GM12878 (cell line): ENCODE measurements at regions not wholly inside any gene's neighbourhood (a gene's known extent, or its start where the extent isn't known, plus 50 kb on each side); places are given as distances from the start of the nearest gene placed in this dataset.

Experiments
- ATAC-seq: fragments of 200-7000 bp; cut with Tn5 transposase; 3 replicates; pipeline ENCODE4 v1.9.1; 2020; ENCODE audit warnings: mild to moderate bottlenecking, moderate library complexity
- BruUV-seq: library from RNA; stranded (reverse); fragments of 400-500 nt; replicated peaks from 2 replicates; lab custom pipeline; 2021; lab: Mats Ljungman, UMichigan
- CTCF ChIA-PET: fragments of 300-600 bp; sonication (Branson Sonifier 250); formaldehyde crosslinking; extraction: SDS; loops from one replicate; lab custom pipeline; 2021; ENCODE audit warnings: inconsistent platforms; lab: Yijun Ruan, JAX
- POLR2A ChIA-PET: fragments of 350-600 bp; formaldehyde crosslinking; extraction: SDS; loops from one replicate; lab custom pipeline; 2021; ENCODE audit warnings: inconsistent platforms; lab: Charles Lee
- RAD21 ChIA-PET: fragments of 300-600 bp; sonication (Branson Sonifier 250); formaldehyde crosslinking; loops from one replicate; lab custom pipeline; 2023; ENCODE audit warnings: antibody characterized with exemption; ENCODE audit not compliant: unreplicated experiment; lab: Charles Lee
- SMC1A ChIA-PET: fragments of 300-600 bp; sonication (Branson Sonifier 250); formaldehyde crosslinking; loops from one replicate; lab custom pipeline; 2023; ENCODE audit not compliant: unreplicated experiment, uncharacterized antibody; lab: Charles Lee
- DNase-seq: peaks from one replicate; pipeline ENCODE4 v3.0.0-alpha.2; 2011; ENCODE audit warnings: low read depth, low spot score
- FAIRE-seq: peaks from 3 replicates; lab custom pipeline; 2011; peaks lifted over from hg19 to GRCh38; lab: Jason Lieb, UNC
- H2AFZ ChIP-seq: 2 replicates; pipeline ENCODE4 v1.6.0; 2011; ENCODE audit warnings: low read depth, low read length, control low read depth; ENCODE audit not compliant: control insufficient read depth
- H3K27ac ChIP-seq: 2 replicates; pipeline ENCODE4 v1.5.1; 2011; ENCODE audit warnings: control low read depth; ENCODE audit not compliant: control insufficient read depth, insufficient read depth
- H3K27me3 ChIP-seq, 2 experiments: replicated peaks in 1 of 2; 2 replicates each; pipeline versions ENCODE4 v1.6.0 to v1.6.1; 2011; ENCODE audit warnings: low read length in 1 of 2; ENCODE audit not compliant: control insufficient read depth in 2 of 2, insufficient read depth in 2 of 2
- H3K36me3 ChIP-seq, 2 experiments: 2 replicates each; pipeline ENCODE4 v1.5.1; 2011; ENCODE audit warnings: low read length in 1 of 2; ENCODE audit not compliant: control insufficient read depth in 2 of 2, insufficient read depth in 2 of 2
- H3K4me1 ChIP-seq: 2 replicates; pipeline ENCODE4 v1.6.1; 2011; ENCODE audit warnings: mild to moderate bottlenecking, low read length, moderate library complexity, mixed read lengths; ENCODE audit not compliant: control insufficient read depth, insufficient read depth
- H3K4me2 ChIP-seq: 2 replicates; pipeline ENCODE4 v1.6.0; 2011; ENCODE audit warnings: control low read depth; ENCODE audit not compliant: control insufficient read depth, insufficient read depth
- H3K4me3 ChIP-seq: fragments of 200-600 bp; sonication (generic); 2 replicates; pipeline ENCODE4 v1.5.1; 2016
- H3K79me2 ChIP-seq: 2 replicates; pipeline ENCODE4 v1.6.0; 2011; ENCODE audit warnings: low read length; ENCODE audit not compliant: control insufficient read depth, insufficient read depth
- H3K9ac ChIP-seq: 2 replicates; pipeline ENCODE4 v1.8.0; 2011; ENCODE audit warnings: low read length, control low read depth, mixed read lengths; ENCODE audit not compliant: control insufficient read depth, insufficient read depth
- H3K9me3 ChIP-seq: replicated peaks from 3 replicates; pipeline ENCODE4 v1.5.1; 2011; ENCODE audit warnings: mild to moderate bottlenecking, low read length; ENCODE audit not compliant: control insufficient read depth, insufficient read depth
- H4K20me1 ChIP-seq: 2 replicates; pipeline ENCODE4 v1.6.0; 2011; ENCODE audit not compliant: control insufficient read depth, insufficient read depth
- EZH2 ChIP-seq: IDR thresholded peaks from 2 replicates; pipeline ENCODE4 v1.6.1; 2012; ENCODE audit warnings: low read depth, mild to moderate bottlenecking, control low read depth, inconsistent platforms, low read length, borderline replicate concordance; ENCODE audit not compliant: control insufficient read depth
- FOS ChIP-seq: IDR thresholded peaks from 3 replicates; pipeline ENCODE4 v1.6.1; 2011; ENCODE audit warnings: borderline replicate concordance; ENCODE audit not compliant: insufficient read length; ENCODE audit errors: extremely low read depth
- GATAD2B ChIP-seq: fragments of 450-650 bp; conservative IDR thresholded peaks from 2 replicates; pipeline ENCODE4 v1.6.1; 2017; ENCODE audit warnings: low read depth, mild to moderate bottlenecking, moderate library complexity
- MYB ChIP-seq: fragments of 150-350 bp; IDR thresholded peaks from 2 replicates; pipeline ENCODE4 v1.6.1; 2014; ENCODE audit warnings: mild to moderate bottlenecking, low read depth, low read length, borderline replicate concordance
- RFX5 ChIP-seq: IDR thresholded peaks from 2 replicates; pipeline ENCODE4 v1.6.1; 2011; ENCODE audit warnings: low read depth, low read length, improper control_type of control experiment
- SMAD1 ChIP-seq: fragments of 450-650 bp; IDR thresholded peaks from 2 replicates; pipeline ENCODE4 v1.6.1; 2018; ENCODE audit warnings: mild to moderate bottlenecking, low read depth; ENCODE audit not compliant: partially characterized antibody
- TBL1XR1 ChIP-seq: IDR thresholded peaks from 2 replicates; pipeline ENCODE4 v1.6.1; 2012; ENCODE audit warnings: low read depth, low read length, improper control_type of control experiment
- TCF3 ChIP-seq: IDR thresholded peaks from 2 replicates; pipeline ENCODE4 v1.6.1; 2012; ENCODE audit warnings: low read depth, mild to moderate bottlenecking, low read length, borderline replicate concordance; ENCODE audit not compliant: insufficient read depth
- in situ Hi-C: fragments of 300-500 bp; cut with MboI; formaldehyde crosslinking; loops from 9 replicates; pipeline ENCODE4 v1.14.3; 2018; ENCODE audit warnings: mixed read lengths
- intact Hi-C: fragments of 100-400 bp; cut with micrococcal nuclease; formaldehyde crosslinking; loops from one replicate; pipeline ENCODE4 v1.14.2; 2022; ENCODE audit not compliant: unreplicated experiment
- TF ChIP-seq, protein P1 (sequence below): fragments of 450-650 bp; IDR thresholded peaks from 2 replicates; pipeline ENCODE4 v1.6.1; 2017; ENCODE audit warnings: mild to moderate bottlenecking
- TF ChIP-seq, protein P2 (sequence below): IDR thresholded peaks from 2 replicates; pipeline ENCODE4 v1.6.1; 2011; ENCODE audit warnings: low read depth, low read length, improper control_type of control experiment, borderline replicate concordance
- TF ChIP-seq, protein P3 (sequence below): fragments of 150-350 bp; IDR thresholded peaks from 2 replicates; pipeline ENCODE4 v1.6.1; 2014; ENCODE audit warnings: mild to moderate bottlenecking, low read depth, low read length

DNA sequence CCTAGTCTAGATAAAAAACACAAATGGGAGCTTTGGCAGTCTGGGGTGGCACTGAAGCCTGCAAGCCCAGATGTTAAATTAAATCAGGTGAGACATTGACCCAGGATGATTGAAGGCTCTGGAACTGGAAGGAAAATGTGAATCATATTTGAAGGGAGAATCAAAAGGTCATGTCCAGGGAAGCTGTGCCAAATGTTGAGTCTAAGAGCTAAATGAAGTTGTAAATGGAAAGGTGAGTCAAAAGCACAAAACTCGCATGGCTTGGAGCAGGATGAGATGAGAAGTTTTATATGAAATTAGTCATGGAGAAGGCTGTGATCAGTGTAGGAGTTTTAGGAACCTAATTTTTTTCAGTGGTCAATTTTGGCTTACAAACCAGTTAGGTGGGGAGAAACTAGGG is 301.1 kb downstream of the BLID start (continued):
- TF ChIP-seq, protein P1, sequence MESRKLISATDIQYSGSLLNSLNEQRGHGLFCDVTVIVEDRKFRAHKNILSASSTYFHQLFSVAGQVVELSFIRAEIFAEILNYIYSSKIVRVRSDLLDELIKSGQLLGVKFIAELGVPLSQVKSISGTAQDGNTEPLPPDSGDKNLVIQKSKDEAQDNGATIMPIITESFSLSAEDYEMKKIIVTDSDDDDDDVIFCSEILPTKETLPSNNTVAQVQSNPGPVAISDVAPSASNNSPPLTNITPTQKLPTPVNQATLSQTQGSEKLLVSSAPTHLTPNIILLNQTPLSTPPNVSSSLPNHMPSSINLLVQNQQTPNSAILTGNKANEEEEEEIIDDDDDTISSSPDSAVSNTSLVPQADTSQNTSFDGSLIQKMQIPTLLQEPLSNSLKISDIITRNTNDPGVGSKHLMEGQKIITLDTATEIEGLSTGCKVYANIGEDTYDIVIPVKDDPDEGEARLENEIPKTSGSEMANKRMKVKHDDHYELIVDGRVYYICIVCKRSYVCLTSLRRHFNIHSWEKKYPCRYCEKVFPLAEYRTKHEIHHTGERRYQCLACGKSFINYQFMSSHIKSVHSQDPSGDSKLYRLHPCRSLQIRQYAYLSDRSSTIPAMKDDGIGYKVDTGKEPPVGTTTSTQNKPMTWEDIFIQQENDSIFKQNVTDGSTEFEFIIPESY, result no peak
- TF ChIP-seq EZH2 (no peak), TBL1XR1 (no peak)

DNA sequence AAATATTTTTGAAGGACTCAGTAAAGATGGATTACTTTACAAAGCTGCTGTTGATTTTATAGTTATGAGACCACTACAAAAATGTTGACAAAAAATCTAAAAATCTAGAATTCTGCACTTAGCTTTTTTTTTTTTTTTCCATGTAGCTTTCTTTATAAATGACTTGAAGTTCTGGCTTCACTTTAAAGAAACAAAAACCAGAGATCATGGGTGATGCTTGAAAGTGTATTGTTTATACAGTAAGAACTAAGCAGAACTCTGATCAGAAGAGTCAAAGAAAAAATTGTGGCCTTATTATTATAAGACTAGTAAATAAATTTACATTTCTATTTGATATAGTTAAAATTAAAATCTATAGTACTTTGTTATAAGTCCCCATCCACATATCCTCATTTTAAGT is 301.7 kb downstream of the BLID start:
- ChIA-PET CTCF (no interaction called here), POLR2A (no interaction called here), SMC1A (no interaction called here), RAD21 (no interaction called here)
- ATAC-seq (no peak), FAIRE-seq (no peak), DNase-seq (no peak)
- intact Hi-C loops, result no loop called here
- no peak overlapping the region for H3K4me2 ChIP-seq
- H3K27me3 ChIP-seq, result no peaks in the 10 kb centered on the region
- no peaks in the 10 kb centered on the region for H3K36me3 ChIP-seq
- H3K4me3 ChIP-seq, result no peak overlapping the region
- no peak overlapping the region for H3K9ac ChIP-seq
- H4K20me1 ChIP-seq, result no peaks in the 10 kb centered on the region
- no peaks in the 10 kb centered on the region for H3K9me3 ChIP-seq
- no peaks in the 10 kb centered on the region for H3K79me2 ChIP-seq
- in situ Hi-C loops, result no loop called here
- no peak for TF ChIP-seq SMAD1
- no peak for TF ChIP-seq FOS
- TF ChIP-seq, protein P2, sequence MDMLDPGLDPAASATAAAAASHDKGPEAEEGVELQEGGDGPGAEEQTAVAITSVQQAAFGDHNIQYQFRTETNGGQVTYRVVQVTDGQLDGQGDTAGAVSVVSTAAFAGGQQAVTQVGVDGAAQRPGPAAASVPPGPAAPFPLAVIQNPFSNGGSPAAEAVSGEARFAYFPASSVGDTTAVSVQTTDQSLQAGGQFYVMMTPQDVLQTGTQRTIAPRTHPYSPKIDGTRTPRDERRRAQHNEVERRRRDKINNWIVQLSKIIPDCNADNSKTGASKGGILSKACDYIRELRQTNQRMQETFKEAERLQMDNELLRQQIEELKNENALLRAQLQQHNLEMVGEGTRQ, result no peak
- TF ChIP-seq, protein P3, sequence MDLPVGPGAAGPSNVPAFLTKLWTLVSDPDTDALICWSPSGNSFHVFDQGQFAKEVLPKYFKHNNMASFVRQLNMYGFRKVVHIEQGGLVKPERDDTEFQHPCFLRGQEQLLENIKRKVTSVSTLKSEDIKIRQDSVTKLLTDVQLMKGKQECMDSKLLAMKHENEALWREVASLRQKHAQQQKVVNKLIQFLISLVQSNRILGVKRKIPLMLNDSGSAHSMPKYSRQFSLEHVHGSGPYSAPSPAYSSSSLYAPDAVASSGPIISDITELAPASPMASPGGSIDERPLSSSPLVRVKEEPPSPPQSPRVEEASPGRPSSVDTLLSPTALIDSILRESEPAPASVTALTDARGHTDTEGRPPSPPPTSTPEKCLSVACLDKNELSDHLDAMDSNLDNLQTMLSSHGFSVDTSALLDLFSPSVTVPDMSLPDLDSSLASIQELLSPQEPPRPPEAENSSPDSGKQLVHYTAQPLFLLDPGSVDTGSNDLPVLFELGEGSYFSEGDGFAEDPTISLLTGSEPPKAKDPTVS, result no peak
- TF ChIP-seq TCF3, result no peak
- no peak for TF ChIP-seq MYB
- no peak for TF ChIP-seq RFX5
- no peak for TF ChIP-seq GATAD2B
- no peaks in the 10 kb centered on the region for H3K4me1 ChIP-seq
- H3K27ac ChIP-seq, result no peak overlapping the region
- no TSS peak for BruUV-seq
- H2AFZ ChIP-seq, result no peak overlapping the region
